HG02884 (cell line): ENCODE measurements at regions not wholly inside any gene's neighbourhood (a gene's known extent, or its start where the extent isn't known, plus 50 kb on each side); places are given as distances from the start of the nearest gene placed in this dataset.

ENCODE experiments used
- ATAC-seq: cut with Tn5 transposase; IDR thresholded peaks from one replicate; pipeline ENCODE4 v1.9.1; 2021; ENCODE audit warnings: mild to moderate bottlenecking, moderate library complexity; ENCODE audit not compliant: unreplicated experiment

DNA sequence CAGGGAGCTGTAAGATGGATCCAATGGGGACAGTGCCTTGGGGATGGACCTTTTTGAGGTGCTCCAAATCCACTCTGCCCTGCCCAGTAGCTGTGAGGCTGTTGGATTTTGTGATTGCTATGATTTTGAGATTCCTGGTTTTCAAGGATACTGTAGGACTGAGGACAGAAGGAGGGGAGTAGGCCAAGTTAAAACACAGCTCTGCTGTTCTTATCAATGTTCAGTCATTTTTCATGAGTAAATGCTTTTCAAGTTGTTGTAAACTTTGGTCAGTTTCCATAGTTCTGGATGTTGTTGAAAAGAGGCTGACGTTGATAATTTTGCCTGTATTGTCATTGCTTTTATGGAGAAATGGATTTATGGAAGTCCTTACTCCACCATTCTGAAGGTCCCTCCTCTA lies 361.2 kb downstream of the ZNF516 start:
- ATAC-seq: no peak

DNA sequence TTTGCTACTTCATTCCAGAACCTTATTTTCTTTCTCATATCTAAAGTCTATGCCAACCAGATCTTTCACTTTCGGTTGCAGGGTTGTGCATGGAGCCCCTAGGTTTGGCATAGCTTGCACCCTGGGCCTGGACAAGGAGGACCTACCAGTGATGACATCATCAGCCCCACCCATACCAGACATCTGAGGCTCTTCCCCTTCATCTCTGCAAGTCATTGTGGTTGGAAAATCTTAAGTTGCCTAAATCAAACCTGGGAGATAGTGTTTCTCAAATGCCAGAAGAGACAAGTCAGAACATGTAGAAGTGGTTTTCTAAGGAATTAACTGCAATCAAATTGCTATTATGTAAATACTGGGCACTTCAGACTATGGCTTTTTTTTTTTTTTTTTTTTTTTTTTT lies 363.3 kb downstream of the ZNF516 start:
- ATAC-seq: no peak

DNA sequence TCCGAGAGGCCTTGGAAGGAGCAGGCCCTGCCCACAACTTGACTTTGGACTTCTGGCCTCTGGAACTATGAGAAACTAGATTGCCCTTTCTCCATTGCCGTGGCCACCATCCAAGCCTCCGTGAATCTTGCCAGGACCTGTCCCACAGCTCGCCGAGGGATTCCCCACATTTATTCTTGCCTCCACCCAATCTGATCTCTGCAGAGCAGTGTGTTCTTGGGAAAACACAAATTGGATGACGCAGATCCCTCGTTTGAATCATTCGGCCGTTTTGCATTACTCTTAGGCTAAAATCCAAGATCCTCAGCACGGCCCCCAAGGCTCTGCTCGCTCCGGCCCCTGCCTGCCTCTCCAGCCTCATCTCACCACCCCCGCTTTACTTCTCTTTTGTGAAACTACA lies 364.2 kb downstream of the ZNF516 start:
- ATAC-seq: no peak

DNA sequence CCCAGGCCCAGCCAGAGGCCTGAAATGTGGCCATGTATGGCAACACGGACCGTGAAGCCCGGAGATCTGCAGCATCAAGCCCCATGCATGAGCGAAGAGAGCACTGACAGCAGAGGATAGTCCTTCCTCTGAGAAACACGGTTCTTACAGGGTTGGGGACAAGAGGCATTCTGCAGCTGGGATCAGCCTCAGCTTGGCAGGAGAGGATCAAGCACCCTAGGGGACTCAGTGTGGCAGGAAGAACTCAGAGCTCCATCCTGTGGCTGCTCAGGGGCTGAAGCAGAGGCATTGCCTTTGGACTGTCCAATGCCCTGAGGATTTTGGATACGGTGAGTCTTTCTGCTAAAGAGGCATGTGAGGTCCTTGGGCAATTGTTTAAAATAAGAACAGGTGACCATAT lies 368.7 kb downstream of the ZNF516 start:
- no peak for ATAC-seq

DNA sequence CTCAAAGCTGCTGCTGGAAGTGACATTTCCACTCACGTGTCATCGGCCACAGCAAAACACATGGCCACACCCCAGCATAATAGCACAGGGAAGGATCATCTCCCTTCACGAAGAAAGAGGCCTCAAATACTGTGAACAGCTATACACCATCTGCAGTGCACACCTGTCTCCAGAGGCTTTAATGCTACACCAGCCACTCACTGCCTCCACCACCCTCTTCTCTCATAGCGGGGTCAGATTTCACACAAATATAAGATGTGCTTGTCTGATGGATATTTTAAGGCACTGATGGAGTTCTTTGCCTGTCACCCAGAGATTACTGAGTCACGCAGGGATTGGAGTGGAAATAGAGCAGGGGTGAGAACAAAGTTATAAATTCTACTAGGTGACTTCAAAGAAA lies 374.0 kb downstream of the ZNF516 start:
- no peak for ATAC-seq

DNA sequence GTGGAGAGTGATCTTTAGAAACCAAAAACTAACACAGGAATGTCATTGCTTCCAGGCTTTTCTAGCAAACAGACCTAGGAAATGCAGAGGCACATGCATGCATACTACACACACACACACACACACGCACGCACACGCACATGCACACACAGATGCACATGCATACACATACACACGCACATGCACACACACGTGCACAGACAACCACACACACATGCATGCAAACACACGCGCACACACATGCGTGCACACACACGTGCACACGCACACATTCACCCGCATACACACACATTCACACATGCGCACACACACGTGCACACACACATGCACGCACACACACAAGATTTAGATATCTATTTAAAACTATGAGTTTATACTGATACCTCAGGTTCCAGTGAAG lies 379.5 kb downstream of the ZNF516 start:
- no peak for ATAC-seq

DNA sequence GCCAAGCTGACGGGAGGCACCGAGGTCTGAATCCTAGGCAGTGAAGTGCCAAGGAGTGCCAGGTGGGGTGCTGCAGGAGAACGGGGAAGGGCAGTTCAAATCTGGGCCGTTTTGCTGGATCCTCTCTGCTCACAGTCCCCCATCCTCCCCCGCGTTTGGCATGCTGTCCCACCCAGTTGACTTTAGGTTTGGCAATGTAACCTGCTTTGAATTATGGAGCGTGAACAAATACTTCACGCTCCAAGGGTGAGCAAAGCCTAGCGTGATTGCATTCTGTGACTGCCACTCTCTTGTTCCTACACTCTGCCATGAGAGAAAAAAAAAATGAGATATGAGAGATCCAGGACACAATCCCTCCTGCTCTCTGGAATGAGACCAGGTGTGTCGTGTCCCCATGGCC lies 381.9 kb downstream of the ZNF516 start:
- ATAC-seq: no peak

DNA sequence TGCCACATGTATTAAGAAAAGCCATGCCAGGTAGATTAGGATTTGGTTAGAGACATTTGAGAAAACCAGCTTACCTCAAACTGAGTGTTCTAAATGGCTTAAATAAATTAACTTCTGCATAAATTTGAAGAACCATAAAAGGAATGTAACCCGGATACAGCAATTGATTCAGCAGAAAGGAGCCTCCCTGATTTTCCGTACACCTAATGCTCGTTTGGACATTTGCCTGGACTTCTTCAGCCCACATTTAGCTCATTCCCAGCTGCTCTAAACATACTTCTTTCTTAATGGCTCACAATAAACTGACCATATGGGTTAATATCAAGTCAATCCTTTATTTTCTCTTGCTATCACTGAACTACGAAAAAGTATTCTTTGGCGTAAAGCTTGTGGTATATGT lies 392.4 kb downstream of the ZNF516 start:
- no peak for ATAC-seq

DNA sequence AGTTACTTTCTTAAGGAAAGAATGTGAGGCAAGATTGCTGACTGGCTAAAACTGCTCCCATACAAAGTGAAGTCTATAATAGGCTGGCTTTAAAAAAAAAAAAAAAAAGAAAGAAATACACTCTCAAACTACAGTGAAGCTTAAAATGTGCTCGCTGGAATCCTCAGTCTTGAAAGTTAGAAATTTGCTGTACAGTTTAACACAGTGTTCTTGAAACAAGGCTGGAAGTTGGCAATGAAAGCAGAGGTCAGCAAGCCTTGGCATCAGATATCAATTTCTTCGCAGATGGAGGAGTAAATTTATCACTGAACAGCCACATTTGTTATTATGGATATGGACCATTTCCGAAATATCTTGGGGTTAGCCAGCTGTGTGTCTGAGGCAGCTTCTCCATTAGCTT lies 392.9 kb downstream of the ZNF516 start:
- ATAC-seq: no peak

DNA sequence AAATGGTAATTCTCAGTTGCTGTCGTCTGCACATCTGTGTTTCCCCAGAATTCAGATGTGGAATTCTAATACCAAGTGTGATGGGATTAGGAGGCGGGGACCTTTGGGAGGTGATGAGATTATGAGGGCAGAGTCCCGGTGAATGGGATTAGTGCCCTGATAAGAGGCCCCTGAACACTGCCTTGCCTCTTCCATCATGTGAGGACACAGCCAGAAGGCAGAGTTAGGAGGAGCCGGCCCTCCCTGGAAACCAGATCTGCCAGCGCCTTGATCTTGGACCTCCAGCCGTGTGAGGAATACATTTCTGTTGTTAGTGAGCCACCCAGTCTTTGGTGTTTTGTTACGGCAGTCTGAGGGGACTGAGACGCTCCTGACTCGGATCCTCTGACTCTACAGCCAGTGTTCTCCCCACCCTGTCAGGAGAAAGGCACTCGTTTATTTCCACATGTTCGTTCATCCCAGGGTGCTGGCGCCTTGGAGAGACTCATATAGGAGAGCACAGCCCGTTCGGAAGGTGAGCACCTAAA lies 395.0 kb downstream of the ZNF516 start:
- no peak for ATAC-seq

DNA sequence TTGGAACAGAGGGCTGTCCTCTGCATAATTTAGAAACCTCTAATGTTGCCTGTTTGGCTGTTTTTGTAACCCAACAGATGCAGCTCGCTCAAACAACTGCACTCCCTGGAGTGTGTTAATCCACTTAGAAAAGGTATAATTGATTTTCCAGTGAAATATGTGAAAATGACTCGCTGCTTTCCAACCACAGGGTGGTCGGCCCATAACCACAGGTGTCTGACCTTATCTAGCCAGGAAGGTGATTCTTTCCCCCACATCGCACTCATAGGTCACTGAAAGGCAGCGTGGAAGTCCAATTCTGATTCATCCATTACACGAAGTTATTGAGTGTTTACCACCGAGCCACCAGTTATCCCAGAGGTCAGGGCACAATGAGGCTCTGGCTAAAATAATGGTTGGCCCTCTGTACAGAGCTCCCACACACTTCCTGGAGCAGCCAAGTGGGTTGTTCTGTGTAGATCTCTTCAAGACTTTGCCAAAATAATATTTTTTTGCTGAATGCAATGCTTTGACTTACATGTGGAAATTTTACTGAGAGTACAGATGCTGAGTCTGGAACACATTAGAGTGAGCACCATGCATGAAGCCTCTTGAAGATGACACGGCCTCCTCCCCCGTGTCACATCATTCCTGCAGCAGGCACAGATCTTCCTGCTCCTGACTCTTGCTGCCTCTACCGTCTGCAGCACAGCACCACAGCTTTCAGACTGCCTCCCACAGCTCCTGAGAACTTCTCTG lies 396.2 kb downstream of the ZNF516 start:
- no peak for ATAC-seq

DNA sequence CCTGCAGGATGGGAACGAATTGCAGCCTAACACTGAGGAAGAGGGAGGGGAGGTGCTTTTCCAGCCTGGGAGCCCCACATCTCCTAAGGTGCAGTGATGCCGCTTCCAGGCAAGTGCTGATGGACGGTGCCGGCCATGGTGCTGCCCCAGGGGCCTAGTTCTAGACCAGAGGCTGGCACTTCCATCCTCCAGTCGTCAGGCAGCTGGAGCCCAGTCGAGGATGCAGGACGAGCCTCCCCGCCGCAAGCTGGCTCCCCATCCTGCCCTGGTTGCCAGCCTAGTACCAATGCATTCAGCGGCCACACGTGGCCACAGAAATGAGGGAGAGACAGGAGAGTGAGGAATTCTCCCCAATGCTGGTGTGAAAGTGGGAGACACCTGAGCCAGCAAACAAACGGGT lies 413.5 kb downstream of the ZNF516 start:
- ATAC-seq: no peak

DNA sequence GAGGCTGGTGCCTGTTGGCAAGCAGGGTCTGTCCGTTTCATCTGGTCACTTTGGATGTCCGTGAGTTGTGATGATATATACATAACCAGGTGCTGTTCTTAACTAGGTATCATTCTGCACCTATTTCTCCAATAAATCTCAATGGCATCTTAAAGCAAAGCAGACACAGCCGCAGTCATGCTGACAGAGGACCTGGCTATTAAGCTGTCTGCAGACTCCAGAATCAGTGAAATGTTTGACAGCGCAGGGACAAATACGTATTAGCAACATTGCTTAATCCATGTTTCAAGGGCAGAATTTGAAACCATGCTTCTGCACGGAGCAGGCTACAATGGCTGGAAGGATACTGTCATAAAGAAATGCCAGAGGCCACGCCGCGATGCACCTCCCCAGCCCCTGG lies 414.6 kb downstream of the ZNF516 start:
- no peak for ATAC-seq

DNA sequence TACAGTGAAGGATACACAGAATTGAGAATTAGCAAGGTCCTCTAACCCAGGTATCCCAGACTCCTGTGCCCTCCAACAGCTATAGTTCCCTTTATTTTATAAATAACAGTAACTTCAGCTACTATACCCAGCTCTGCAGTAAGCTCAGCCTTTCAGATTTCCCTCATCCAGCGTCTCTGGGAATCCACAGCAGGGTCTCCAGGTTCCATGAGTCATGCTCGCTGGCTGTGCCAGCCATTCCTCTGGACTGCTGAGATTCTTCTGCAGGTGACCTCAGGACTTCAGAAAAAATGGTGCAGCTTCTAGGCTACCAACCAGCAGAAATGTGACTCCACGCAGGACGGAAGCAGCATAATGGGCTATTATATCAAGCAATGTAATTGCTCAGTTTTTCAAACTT lies 419.3 kb downstream of the ZNF516 start:
- no peak for ATAC-seq

DNA sequence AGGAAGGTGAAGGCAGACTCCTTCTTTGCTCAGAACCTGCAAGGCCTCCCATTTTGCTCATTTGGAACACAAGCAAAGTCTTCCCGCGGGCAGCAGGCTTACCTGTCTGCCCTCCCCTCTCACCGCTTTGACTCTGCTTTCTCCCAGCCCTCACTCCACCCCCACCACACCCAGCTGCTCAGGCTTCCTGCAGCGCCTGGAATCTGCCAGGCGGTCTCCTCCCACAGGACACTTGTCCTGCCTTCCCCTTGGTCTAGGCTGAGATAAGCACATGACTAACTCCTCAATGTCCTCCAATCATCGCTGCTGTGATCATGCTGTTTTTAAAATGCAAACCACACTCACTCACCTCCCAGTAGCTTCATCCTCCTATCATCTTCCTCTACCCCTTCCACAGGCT lies 430.0 kb downstream of the ZNF516 start:
- no peak for ATAC-seq

DNA sequence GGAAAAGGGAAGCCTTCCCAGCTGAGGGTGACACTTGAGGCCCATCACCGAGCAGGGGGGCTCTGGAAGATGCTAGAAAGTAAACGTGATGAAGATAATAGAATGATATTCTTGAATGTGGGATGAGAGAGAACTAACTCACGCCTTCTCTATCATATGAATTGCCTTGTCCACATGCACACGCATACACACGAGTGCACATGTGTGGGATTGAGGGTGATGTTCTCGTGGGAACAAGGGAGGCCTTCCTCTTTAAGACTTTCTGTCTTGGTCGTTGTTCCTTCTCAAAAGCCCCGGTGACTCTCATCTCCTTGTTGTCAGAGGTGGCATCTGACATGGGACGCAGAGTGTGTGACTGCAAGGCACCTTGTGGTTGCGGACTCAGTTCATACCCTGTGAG lies 436.9 kb downstream of the ZNF516 start:
- no peak for ATAC-seq

DNA sequence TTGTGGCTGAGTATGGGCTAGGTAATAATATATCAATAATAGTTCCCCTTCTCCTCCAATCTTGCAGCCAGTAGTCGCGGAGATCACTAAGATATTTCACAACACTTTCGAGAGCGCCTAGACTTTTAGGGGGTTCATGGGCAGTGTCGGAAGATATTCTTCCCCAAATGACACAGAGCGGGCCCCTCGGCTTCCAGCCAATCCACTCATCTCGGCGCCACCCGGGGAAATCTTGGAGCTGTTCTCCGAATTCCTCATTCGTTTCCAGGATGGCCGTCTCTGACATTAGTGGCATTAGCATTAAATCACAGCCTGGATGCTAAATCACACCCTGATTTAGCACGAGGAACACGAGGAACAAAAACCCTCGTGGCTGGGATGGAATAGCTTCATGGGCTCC lies 437.7 kb downstream of the ZNF516 start:
- ATAC-seq: no peak

DNA sequence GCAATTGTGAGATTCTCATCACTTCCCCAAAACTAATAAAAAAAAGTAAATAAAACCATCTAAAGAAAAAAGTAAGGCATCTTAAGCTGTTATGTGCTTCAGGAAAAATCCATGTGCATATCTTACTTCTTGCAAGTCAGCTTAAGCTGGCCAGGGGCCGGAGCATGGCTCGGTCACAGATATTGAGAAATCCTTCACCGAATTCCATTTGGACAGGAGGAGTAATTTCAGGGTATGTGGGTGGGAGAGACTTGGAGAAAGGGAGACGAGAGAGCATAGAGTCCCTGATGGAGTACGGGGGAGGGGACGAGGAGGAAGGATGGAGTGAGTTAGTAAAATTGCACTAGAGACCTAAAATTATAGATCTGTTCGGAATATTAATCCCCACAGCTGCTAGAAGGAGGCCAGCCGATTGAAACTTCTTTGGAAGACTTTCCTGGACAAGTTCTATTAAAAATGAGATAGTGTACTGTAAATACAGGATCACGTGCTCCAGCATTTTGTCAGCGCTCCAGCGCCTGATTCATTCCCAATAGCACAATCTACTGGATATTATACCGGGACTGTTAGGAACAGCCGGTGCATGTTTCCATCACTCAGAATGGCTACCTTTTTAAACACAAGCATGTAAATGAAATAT lies 438.5 kb downstream of the ZNF516 start:
- no peak for ATAC-seq

DNA sequence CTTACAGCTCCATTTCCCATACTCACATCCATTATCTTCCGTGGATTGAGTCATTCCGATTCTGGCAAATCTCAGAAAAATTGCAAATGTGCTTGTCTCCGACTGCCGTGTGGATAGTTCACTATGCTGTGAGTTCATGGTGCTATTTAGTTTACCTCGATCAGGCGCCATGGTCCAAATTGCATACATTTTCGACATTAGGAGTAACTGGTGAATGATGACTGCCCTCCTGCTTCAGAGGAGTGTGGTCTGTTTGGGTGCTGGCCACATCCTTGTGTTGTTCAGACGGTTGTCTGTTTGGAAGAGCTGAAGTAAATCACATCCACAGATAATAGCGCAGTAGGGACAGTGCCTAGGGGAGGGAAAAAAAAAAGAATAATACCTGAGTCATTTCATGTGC lies 439.5 kb downstream of the ZNF516 start:
- no peak for ATAC-seq

DNA sequence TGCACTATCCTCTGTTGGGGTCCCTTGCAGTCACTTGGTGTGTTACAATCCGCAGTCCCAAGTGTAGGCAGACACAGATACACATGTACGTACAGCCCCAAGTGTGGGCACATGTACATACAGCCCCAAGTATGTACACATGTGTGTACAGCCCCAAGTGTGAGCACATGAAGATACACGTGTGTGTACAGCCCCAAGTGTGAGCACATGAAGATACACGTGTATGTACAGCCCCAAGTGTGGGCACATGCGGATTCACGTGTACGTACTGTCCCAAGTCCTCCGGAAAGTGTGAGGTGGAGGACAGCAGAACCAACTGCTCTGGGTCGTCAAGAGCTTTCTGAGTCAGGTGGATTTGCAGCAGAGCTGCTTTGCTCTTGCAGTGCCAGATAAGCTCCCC lies 440.0 kb downstream of the ZNF516 start:
- no peak for ATAC-seq

DNA sequence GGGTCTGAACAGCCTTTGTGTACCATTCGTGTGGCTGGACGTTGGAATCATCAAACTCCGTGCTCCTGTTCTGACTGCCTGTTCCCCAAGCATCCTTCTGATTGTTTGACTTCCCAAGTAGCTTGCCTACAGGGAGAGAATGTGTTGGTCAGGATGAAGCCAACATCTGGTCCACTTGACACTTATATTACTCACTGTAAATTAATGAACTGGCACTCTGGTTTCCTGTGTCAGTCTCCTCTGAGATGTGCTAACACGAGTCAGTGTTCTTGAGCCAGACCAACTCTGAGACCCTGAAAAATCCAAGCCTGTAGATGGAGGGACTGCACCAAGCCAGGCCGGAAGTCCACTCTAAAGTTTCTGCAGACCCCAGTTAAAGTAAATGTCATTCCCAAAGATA lies 440.9 kb downstream of the ZNF516 start:
- no peak for ATAC-seq

DNA sequence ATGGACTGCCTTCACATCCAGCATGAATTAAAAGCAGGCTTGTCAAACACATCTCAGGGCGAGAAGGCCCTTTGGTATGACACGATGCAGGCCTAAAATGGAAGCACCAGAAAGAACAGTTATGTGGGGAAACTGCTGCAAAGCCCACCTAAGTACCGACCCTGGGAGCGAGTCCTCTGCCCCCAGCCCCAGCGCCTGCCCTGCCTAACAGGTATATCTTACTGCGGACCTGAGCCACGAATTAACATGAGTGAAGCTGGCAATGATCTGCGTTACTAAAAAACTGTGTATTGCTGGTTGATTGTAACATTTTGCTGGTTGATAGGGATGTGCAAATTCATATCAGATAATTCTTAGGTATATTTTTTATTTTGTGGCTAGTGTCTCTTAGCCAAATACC lies 441.5 kb downstream of the ZNF516 start:
- no peak for ATAC-seq

DNA sequence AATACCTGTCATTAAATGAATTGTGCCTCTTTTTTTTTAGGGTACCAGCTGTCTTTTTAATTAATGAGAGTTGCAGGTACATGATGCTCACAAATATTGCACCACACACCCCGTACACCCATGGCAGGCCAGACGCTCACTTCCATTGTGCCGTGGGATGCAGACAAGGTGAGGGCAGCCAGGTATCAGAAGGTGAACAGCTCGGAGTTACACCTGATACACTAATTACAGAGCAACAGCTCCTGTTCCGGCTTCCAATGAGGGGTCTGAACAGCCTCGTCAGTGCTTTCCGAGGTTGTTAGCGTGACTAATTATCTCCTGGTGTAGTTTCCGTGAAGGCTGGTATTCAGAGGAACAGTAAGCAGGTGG lies 442.8 kb downstream of the ZNF516 start:
- no peak for ATAC-seq
